ENCODE measurements at regions not wholly inside any gene's neighbourhood (a gene's known extent, or its start where the extent isn't known, plus 50 kb on each side); places are given as distances from the start of the nearest gene placed in this dataset.

- peaks cover 1 to 27% of the 10 kb centered on the region in 2 experiments; a peak in 3 of 5 replicates for H3K27me3 ChIP-seq (ENCODE audit: control insufficient read depth in 1 of 2, insufficient read depth in 2 of 2, low read length in 2 of 2)
- DNase-seq (ENCODE audit: low spot score) (no peak), FAIRE-seq (no peak), ATAC-seq (no peak)
- WGBS (ENCODE audit: low lambda C conversion rate): 4% methylated on average over 4 of the region's 4 CpGs
- H3K9ac ChIP-seq (ENCODE audit: insufficient read depth, low read depth, low read length): no peak overlapping the region
- no peaks in the 10 kb centered on the region for H3K36me3 ChIP-seq (replicated peaks in 1 of 2; ENCODE audit: control insufficient read depth in 1 of 2, insufficient read depth in 2 of 2, low read length in 2 of 2)
- H3K9me3 ChIP-seq (ENCODE audit: low read length): no peaks in the 10 kb centered on the region
- H3K27ac ChIP-seq (ENCODE audit: extremely low read length, insufficient read depth, low read length): no peak overlapping the region
- intact Hi-C loops (cut with micrococcal nuclease; ENCODE audit: unreplicated experiment) (no loop called here), in situ Hi-C loops (cut with HindIII; ENCODE audit: extremely low pct_ligation_motif_present, low pct_unique_long_range_greater_than_20kb) (no loop called here)
- H2AFZ ChIP-seq (ENCODE audit: low read length): no peak overlapping the region
- ChIA-PET POLR2A (no interaction called here), CTCF (ENCODE audit: low intra/inter-chr PET ratio, low total read pairs) (no interaction called here)
- H3K4me1 ChIP-seq (ENCODE audit: insufficient read depth, low read length): no peaks in the 10 kb centered on the region
- H3K4me2 ChIP-seq (ENCODE audit: low read depth, low read length): no peak overlapping the region
- H3K79me2 ChIP-seq (ENCODE audit: insufficient read depth, low read length): no peaks in the 10 kb centered on the region
- BruUV-seq (replicated peaks): no TSS peak
- no peak overlapping the region for H3K4me3 ChIP-seq (replicated peaks in 1 of 3; ENCODE audit: insufficient read depth in 1 of 3, low read depth in 2 of 3, low read length in 3 of 3)
- H4K20me1 ChIP-seq (ENCODE audit: insufficient read depth, low read length): no peaks in the 10 kb centered on the region
- TF ChIP-seq, protein P1, sequence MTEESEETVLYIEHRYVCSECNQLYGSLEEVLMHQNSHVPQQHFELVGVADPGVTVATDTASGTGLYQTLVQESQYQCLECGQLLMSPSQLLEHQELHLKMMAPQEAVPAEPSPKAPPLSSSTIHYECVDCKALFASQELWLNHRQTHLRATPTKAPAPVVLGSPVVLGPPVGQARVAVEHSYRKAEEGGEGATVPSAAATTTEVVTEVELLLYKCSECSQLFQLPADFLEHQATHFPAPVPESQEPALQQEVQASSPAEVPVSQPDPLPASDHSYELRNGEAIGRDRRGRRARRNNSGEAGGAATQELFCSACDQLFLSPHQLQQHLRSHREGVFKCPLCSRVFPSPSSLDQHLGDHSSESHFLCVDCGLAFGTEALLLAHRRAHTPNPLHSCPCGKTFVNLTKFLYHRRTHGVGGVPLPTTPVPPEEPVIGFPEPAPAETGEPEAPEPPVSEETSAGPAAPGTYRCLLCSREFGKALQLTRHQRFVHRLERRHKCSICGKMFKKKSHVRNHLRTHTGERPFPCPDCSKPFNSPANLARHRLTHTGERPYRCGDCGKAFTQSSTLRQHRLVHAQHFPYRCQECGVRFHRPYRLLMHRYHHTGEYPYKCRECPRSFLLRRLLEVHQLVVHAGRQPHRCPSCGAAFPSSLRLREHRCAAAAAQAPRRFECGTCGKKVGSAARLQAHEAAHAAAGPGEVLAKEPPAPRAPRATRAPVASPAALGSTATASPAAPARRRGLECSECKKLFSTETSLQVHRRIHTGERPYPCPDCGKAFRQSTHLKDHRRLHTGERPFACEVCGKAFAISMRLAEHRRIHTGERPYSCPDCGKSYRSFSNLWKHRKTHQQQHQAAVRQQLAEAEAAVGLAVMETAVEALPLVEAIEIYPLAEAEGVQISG (CRISPR knock-in tag; IDR thresholded peaks at IDR 0.05): no peak
- TF ChIP-seq FOXA3 (CRISPR knock-in tag; IDR thresholded peaks at IDR 0.05) (no peak), SMAD1 (CRISPR knock-in tag; IDR thresholded peaks at IDR 0.05; ENCODE audit: borderline replicate concordance, low read depth) (no peak), ZBTB3 (CRISPR knock-in tag; IDR thresholded peaks at IDR 0.05; ENCODE audit: borderline replicate concordance, low read depth) (no peak), ZIK1 (CRISPR knock-in tag; IDR thresholded peaks at IDR 0.05; ENCODE audit: borderline replicate concordance, low read depth) (no peak), SNAPC5 (CRISPR knock-in tag; IDR thresholded peaks at IDR 0.05; ENCODE audit: borderline replicate concordance) (no peak), FOXO1 (CRISPR knock-in tag; IDR thresholded peaks at IDR 0.05) (no peak), TEAD3 (CRISPR knock-in tag; optimal IDR thresholded peaks at IDR 0.05; ENCODE audit: borderline replicate concordance) (no peak), HMG20B (CRISPR knock-in tag; conservative IDR thresholded peaks at IDR 0.05) (no peak), ZBTB46 (CRISPR knock-in tag; IDR thresholded peaks at IDR 0.05; ENCODE audit: borderline replicate concordance) (no peak), NFATC3 (CRISPR knock-in tag; IDR thresholded peaks at IDR 0.05) (no peak), ZNF619 (CRISPR knock-in tag; IDR thresholded peaks at IDR 0.05) (no peak), HMGA1 (CRISPR knock-in tag; conservative IDR thresholded peaks at IDR 0.05) (no peak), ZFP37 (CRISPR knock-in tag; IDR thresholded peaks at IDR 0.05; ENCODE audit: borderline replicate concordance) (no peak)
- TF ChIP-seq, protein P2, sequence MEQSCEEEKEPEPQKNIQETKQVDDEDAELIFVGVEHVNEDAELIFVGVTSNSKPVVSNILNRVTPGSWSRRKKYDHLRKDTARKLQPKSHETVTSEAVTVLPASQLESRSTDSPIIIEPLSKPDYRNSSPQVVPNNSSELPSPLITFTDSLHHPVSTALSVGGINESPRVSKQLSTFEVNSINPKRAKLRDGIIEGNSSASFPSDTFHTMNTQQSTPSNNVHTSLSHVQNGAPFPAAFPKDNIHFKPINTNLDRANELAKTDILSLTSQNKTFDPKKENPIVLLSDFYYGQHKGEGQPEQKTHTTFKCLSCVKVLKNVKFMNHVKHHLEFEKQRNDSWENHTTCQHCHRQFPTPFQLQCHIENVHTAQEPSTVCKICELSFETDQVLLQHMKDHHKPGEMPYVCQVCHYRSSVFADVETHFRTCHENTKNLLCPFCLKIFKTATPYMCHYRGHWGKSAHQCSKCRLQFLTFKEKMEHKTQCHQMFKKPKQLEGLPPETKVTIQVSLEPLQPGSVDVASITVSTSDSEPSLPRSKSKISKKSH (CRISPR knock-in tag; IDR thresholded peaks at IDR 0.05; ENCODE audit: borderline replicate concordance): no peak
- TF ChIP-seq, protein P3, sequence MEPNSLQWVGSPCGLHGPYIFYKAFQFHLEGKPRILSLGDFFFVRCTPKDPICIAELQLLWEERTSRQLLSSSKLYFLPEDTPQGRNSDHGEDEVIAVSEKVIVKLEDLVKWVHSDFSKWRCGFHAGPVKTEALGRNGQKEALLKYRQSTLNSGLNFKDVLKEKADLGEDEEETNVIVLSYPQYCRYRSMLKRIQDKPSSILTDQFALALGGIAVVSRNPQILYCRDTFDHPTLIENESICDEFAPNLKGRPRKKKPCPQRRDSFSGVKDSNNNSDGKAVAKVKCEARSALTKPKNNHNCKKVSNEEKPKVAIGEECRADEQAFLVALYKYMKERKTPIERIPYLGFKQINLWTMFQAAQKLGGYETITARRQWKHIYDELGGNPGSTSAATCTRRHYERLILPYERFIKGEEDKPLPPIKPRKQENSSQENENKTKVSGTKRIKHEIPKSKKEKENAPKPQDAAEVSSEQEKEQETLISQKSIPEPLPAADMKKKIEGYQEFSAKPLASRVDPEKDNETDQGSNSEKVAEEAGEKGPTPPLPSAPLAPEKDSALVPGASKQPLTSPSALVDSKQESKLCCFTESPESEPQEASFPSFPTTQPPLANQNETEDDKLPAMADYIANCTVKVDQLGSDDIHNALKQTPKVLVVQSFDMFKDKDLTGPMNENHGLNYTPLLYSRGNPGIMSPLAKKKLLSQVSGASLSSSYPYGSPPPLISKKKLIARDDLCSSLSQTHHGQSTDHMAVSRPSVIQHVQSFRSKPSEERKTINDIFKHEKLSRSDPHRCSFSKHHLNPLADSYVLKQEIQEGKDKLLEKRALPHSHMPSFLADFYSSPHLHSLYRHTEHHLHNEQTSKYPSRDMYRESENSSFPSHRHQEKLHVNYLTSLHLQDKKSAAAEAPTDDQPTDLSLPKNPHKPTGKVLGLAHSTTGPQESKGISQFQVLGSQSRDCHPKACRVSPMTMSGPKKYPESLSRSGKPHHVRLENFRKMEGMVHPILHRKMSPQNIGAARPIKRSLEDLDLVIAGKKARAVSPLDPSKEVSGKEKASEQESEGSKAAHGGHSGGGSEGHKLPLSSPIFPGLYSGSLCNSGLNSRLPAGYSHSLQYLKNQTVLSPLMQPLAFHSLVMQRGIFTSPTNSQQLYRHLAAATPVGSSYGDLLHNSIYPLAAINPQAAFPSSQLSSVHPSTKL (CRISPR knock-in tag; IDR thresholded peaks at IDR 0.05): no peak
Measured at GRCh38 chr2:220107380-220107791, 480.0 kb downstream of the SLC4A3 start.
